B cell (primary cell): ENCODE measurements at regions not wholly inside any gene's neighbourhood (a gene's known extent, or its start where the extent isn't known, plus 50 kb on each side); places are given as distances from the start of the nearest gene placed in this dataset.

Experiments
- EZH2 ChIP-seq: IDR thresholded peaks from 2 replicates; pipeline ENCODE4 v1.6.1; 2012; ENCODE audit warnings: borderline replicate concordance, low read depth, mild to moderate bottlenecking, moderate library complexity, low read length; ENCODE audit not compliant: insufficient read depth, poor library complexity, severe bottlenecking
- TF ChIP-seq, protein P1 (sequence below): fragments of 200-600 bp; IDR thresholded peaks from one replicate; pipeline ENCODE4 v1.8.0; 2022; ENCODE audit warnings: antibody characterized with exemption, mild to moderate bottlenecking

DNA sequence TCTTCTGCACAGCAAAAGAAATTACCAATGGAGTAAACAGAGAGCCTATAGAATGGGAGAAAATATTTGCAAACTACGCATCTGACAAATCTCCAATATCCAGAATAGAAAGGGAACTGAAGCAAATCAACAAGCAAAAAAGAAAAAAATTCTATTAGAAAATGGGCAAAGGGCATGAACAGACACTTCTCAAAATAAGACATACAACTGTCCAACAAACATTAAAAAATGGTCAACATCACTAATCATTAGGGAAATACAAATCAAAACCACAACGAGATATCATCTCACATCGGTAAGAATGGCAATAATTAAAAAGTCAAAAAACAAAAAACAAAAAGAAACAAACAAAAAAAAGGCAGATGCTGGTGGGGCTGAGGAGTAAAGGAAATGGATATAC is 356.4 kb downstream of the ADCYAP1 start:
- TF ChIP-seq, protein P1, sequence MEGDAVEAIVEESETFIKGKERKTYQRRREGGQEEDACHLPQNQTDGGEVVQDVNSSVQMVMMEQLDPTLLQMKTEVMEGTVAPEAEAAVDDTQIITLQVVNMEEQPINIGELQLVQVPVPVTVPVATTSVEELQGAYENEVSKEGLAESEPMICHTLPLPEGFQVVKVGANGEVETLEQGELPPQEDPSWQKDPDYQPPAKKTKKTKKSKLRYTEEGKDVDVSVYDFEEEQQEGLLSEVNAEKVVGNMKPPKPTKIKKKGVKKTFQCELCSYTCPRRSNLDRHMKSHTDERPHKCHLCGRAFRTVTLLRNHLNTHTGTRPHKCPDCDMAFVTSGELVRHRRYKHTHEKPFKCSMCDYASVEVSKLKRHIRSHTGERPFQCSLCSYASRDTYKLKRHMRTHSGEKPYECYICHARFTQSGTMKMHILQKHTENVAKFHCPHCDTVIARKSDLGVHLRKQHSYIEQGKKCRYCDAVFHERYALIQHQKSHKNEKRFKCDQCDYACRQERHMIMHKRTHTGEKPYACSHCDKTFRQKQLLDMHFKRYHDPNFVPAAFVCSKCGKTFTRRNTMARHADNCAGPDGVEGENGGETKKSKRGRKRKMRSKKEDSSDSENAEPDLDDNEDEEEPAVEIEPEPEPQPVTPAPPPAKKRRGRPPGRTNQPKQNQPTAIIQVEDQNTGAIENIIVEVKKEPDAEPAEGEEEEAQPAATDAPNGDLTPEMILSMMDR = no peak
- no peak for TF ChIP-seq EZH2
